Mesenchymal stem cell (in vitro differentiated cells and primary cell): ENCODE measurements at regions not wholly inside any gene's neighbourhood (a gene's known extent, or its start where the extent isn't known, plus 50 kb on each side); places are given as distances from the start of the nearest gene placed in this dataset.

Experiments
- DNase-seq: peaks from one replicate; pipeline ENCODE4 v3.0.0-alpha.2; 2013
- H2AFZ ChIP-seq: one replicate; pipeline ENCODE4 v1.6.1; 2013; ENCODE audit warnings: low read depth, mild to moderate bottlenecking, control low read depth, inconsistent platforms, low read length, moderate library complexity
- H2AK5ac ChIP-seq: 2 replicates; pipeline ENCODE4 v1.6.1; 2013; ENCODE audit warnings: low read length, moderate library complexity, mild to moderate bottlenecking, inconsistent platforms; ENCODE audit not compliant: severe bottlenecking
- H2BK120ac ChIP-seq: one replicate; pipeline ENCODE4 v1.6.1; 2013; ENCODE audit warnings: low read depth, mild to moderate bottlenecking, inconsistent platforms, low read length, moderate library complexity
- H2BK12ac ChIP-seq, 2 experiments: one replicate each; pipeline ENCODE4 v1.6.1; 2013; ENCODE audit warnings: inconsistent platforms in 2 of 2, low read length in 2 of 2, mild to moderate bottlenecking in 2 of 2, moderate library complexity in 2 of 2, control low read depth in 1 of 2
- H2BK15ac ChIP-seq: one replicate; pipeline ENCODE4 v1.6.1; 2013; ENCODE audit warnings: mild to moderate bottlenecking, low read depth, inconsistent platforms; ENCODE audit not compliant: poor library complexity, severe bottlenecking
- H2BK5ac ChIP-seq: 2 replicates; pipeline ENCODE4 v1.6.1; 2013; ENCODE audit warnings: low read depth, mild to moderate bottlenecking, low read length, control low read depth, inconsistent platforms; ENCODE audit not compliant: poor library complexity, severe bottlenecking
- H3K14ac ChIP-seq, 2 experiments: one replicate each; pipeline ENCODE4 v1.6.1; 2013; ENCODE audit warnings: inconsistent platforms in 2 of 2, low read length in 2 of 2, control low read depth in 1 of 2, mild to moderate bottlenecking in 1 of 2, moderate library complexity in 1 of 2
- H3K18ac ChIP-seq, 2 experiments: one replicate each; pipeline ENCODE4 v1.6.1; 2013; ENCODE audit warnings: inconsistent platforms in 2 of 2, low read length in 2 of 2, control low read depth in 1 of 2, low read depth in 1 of 2, mild to moderate bottlenecking in 1 of 2
- H3K23ac ChIP-seq, 2 experiments: one replicate each; pipeline ENCODE4 v1.6.1; 2013; ENCODE audit warnings: inconsistent platforms in 2 of 2, low read length in 2 of 2, mild to moderate bottlenecking in 2 of 2, moderate library complexity in 2 of 2, control low read depth in 1 of 2
- H3K27ac ChIP-seq: 2 replicates; pipeline ENCODE4 v1.5.1; 2013; ENCODE audit warnings: mild to moderate bottlenecking, moderate library complexity, low read length, control low read depth, inconsistent platforms; ENCODE audit not compliant: poor library complexity, severe bottlenecking
- H3K27me3 ChIP-seq, 2 experiments: 2 replicates each; pipeline versions ENCODE4 v1.6.1 to v1.7.0; 2013; ENCODE audit warnings: low read length in 2 of 2, mild to moderate bottlenecking in 2 of 2, moderate library complexity in 2 of 2, control low read depth in 1 of 2, inconsistent platforms in 1 of 2; ENCODE audit not compliant: control insufficient read depth in 1 of 2, insufficient read depth in 1 of 2
- H3K36me3 ChIP-seq, 2 experiments: 2 replicates each; pipeline versions ENCODE4 v1.6.1 to v1.7.0; 2013; ENCODE audit warnings: low read length in 2 of 2, control low read depth in 1 of 2, inconsistent platforms in 1 of 2, low read depth in 1 of 2, mild to moderate bottlenecking in 1 of 2; ENCODE audit not compliant: insufficient read depth in 2 of 2, control insufficient read depth in 1 of 2
- H3K4ac ChIP-seq, 2 experiments: one replicate each; pipeline ENCODE4 v1.6.1; 2013; ENCODE audit warnings: inconsistent platforms in 2 of 2, low read length in 2 of 2, mild to moderate bottlenecking in 2 of 2, moderate library complexity in 2 of 2, control low read depth in 1 of 2, low read depth in 1 of 2
- H3K4me1 ChIP-seq: 2 replicates; pipeline ENCODE4 v1.6.1; 2013; ENCODE audit warnings: low read depth, low read length, control low read depth; ENCODE audit not compliant: control insufficient read depth, insufficient read depth
- H3K4me2 ChIP-seq: 2 replicates; pipeline ENCODE4 v1.6.1; 2013; ENCODE audit warnings: low read length, mild to moderate bottlenecking, inconsistent platforms; ENCODE audit not compliant: poor library complexity, severe bottlenecking
- H3K4me3 ChIP-seq, 2 experiments: 2 replicates each; pipeline versions ENCODE4 v1.5.1 to v1.7.0; 2013; ENCODE audit warnings: low read length in 2 of 2, mild to moderate bottlenecking in 2 of 2, control low read depth in 1 of 2, low read depth in 1 of 2; ENCODE audit not compliant: insufficient read depth in 1 of 2
- H3K79me1 ChIP-seq: replicated peaks from 2 replicates; pipeline ENCODE4 v1.6.1; 2013; ENCODE audit warnings: mild to moderate bottlenecking, control low read depth, low read length, inconsistent platforms; ENCODE audit not compliant: poor library complexity, severe bottlenecking
- H3K9ac ChIP-seq: 2 replicates; pipeline ENCODE4 v1.7.0; 2013; ENCODE audit warnings: mild to moderate bottlenecking, low read length, moderate library complexity
- H3K9me3 ChIP-seq: 2 replicates; pipeline ENCODE4 v1.7.0; 2013; ENCODE audit warnings: mild to moderate bottlenecking, low read length; ENCODE audit not compliant: control insufficient read depth
- H4K8ac ChIP-seq: one replicate; pipeline ENCODE4 v1.6.1; 2013; ENCODE audit warnings: inconsistent platforms, mild to moderate bottlenecking, low read length, moderate library complexity
- H4K91ac ChIP-seq: one replicate; pipeline ENCODE4 v1.6.1; 2013; ENCODE audit warnings: mild to moderate bottlenecking, low read length, inconsistent platforms
- WGBS: methylation state at CpG from one replicate; pipeline ENCODE4 v1.1.7; 2013; ENCODE audit warnings: mixed read lengths; 5-methylcytosine and 5-hydroxymethylcytosine counted together

DNA sequence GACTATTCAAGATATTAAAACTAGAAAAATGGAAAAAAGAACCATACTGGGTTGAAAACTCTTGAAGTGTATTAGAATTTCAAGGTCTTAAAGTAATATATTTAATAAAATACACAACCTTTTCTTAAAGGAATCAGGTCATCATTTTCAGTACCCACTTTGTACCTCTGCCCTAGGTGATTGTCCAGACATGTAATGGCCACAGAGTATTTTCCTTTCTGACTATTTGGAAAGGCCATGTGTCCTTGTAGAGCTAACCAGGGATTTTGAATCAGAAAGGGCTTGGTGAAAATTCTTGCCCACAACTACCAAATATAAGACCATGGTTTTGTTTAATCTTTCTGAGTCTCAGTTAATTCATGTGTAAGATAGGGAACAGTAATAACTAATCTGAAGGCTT is 91.4 kb upstream of the MLIP start:
- H3K4ac ChIP-seq: no peak overlapping the region
- no peak overlapping the region for H3K4me3 ChIP-seq
- H3K23ac ChIP-seq: no peak overlapping the region
- no peaks in the 10 kb centered on the region for H3K4me1 ChIP-seq
- no peak overlapping the region for H3K18ac ChIP-seq
- H3K79me1 ChIP-seq: no peaks in the 10 kb centered on the region
- H2AFZ ChIP-seq: no peak overlapping the region
- H3K4me2 ChIP-seq: no peak overlapping the region
- no peak overlapping the region for H2BK12ac ChIP-seq
- H4K91ac ChIP-seq: no peak overlapping the region
- H2BK15ac ChIP-seq: no peak overlapping the region
- H3K14ac ChIP-seq: no peak overlapping the region
- DNase-seq: no peak
- H2BK5ac ChIP-seq: no peak overlapping the region
- no peaks in the 10 kb centered on the region for H3K27me3 ChIP-seq
- H3K36me3 ChIP-seq: no peaks in the 10 kb centered on the region
- H4K8ac ChIP-seq: no peak overlapping the region
- no peak overlapping the region for H3K27ac ChIP-seq
- no peaks in the 10 kb centered on the region for H3K9me3 ChIP-seq
- H3K9ac ChIP-seq: no peak overlapping the region
- H2AK5ac ChIP-seq: no peak overlapping the region
- no peak overlapping the region for H2BK120ac ChIP-seq

DNA sequence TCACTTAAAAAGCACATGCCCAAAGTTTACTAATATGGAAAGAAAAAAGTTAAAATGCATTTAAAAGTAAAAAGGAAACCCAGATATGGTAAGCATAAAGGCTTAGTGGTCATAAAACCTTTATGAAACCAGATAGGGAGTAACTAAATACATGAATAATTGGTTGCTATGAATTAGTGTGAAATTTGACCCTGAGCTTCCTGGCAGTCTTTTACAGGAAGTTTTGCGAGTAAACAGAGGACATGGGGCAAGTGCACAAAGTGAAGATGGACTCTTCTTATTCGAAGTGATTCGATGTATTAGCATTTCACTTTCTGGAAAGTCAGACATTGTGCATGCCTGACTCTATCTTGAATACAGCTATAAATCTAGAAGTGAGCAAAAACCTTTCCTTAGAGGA is 90.9 kb upstream of the MLIP start:
- Histone ChIP-seq H3K27me3 (no peaks in the 10 kb centered on the region), H2BK120ac (no peak overlapping the region), H2AK5ac (no peak overlapping the region), H3K4me3 (no peak overlapping the region), H2BK12ac (no peak overlapping the region), H3K18ac (peak overlapping the region in 1 of 2 experiments; percentile 5), H2BK15ac (no peak overlapping the region), H3K4ac (no peak overlapping the region), H3K14ac (no peak overlapping the region), H3K9me3 (no peaks in the 10 kb centered on the region), H4K8ac (no peak overlapping the region), H3K9ac (no peak overlapping the region), H2BK5ac (no peak overlapping the region), H3K23ac (no peak overlapping the region), H3K4me1 (no peaks in the 10 kb centered on the region), H3K79me1 (no peaks in the 10 kb centered on the region), H3K4me2 (no peak overlapping the region), H3K36me3 (no peaks in the 10 kb centered on the region), H3K27ac (no peak overlapping the region), H2AFZ (no peak overlapping the region), H4K91ac (no peak overlapping the region)
- WGBS: 51% methylated on average over 3 of the region's 3 CpGs
- DNase-seq: peak; percentile 18

DNA sequence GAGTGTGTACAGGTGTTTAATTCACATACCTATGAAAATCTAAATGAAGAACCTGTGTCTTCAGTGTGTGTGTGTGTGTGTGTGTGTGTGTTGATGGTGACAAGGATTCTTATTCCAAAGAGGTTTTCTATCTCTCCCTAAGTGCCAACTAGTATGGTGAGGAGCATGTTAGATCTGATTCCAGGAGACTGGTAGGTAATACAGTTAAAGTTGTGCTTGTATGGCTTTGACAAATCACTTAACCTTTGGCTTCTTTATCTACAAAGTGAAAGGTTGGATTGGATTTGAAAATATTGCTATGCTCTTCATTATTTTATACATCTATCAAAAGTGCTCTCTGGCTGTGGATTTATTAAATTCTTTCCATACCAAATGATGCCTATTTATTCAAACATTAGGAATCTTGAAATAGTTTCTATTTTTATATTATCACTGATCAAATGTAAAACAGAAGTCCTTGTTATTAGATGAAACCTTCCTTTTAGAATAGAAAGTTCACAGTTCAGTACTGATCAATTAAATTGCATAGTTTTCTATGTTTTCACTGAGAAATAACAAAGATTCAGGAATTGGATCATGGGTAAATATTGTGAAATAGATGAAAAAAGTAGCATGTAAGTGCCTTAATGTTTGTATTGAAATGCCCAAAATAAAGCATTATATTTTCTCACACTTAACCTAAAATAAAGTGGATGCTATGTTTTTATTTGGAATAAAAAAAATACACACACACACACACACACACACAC is 84.4 kb upstream of the MLIP start:
- no peak overlapping the region for H3K4me2 ChIP-seq

DNA sequence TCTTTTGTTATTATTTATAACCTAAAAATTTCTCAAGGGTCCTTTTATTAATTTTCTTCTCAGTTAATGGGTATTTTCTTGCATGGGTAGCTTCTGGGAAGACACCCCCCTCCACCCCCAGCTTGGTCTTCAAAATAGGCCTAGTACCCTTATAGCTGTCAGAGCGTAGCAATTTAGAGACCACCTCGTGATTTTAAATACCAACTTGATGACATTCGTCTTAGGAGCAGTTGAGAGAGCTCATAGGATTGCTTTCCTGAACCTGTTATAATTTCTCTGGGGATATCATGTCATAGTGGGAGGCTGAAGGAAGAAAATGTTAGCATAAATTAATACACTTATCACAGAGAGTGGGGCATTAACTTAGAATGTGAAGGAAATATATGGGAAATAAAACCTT is 83.1 kb upstream of the MLIP start:
- Histone ChIP-seq H2BK120ac (no peak overlapping the region), H2BK12ac (no peak overlapping the region), H3K4me1 (no peaks in the 10 kb centered on the region), H2AK5ac (no peak overlapping the region), H2BK15ac (no peak overlapping the region), H3K4me2 (no peak overlapping the region), H2BK5ac (no peak overlapping the region), H3K27ac (no peak overlapping the region), H3K14ac (no peak overlapping the region), H2AFZ (no peak overlapping the region), H3K18ac (no peak overlapping the region), H3K9ac (no peak overlapping the region), H3K4me3 (no peak overlapping the region), H3K27me3 (no peaks in the 10 kb centered on the region), H3K23ac (no peak overlapping the region), H4K91ac (no peak overlapping the region), H4K8ac (no peak overlapping the region), H3K4ac (no peak overlapping the region), H3K36me3 (no peaks in the 10 kb centered on the region), H3K79me1 (no peaks in the 10 kb centered on the region), H3K9me3 (no peaks in the 10 kb centered on the region)
- 88% methylated on average over 3 of the region's 3 CpGs for WGBS
- DNase-seq: no peak

More for the DNA sequence above, 84.4 kb upstream of the MLIP start:
- Histone ChIP-seq H2BK5ac (no peak overlapping the region), H2AK5ac (no peak overlapping the region), H4K91ac (no peak overlapping the region), H3K9me3 (no peaks in the 10 kb centered on the region), H2BK15ac (no peak overlapping the region), H2AFZ (no peak overlapping the region), H3K4me1 (no peaks in the 10 kb centered on the region), H3K27me3 (no peaks in the 10 kb centered on the region), H3K23ac (no peak overlapping the region), H3K27ac (no peak overlapping the region), H3K18ac (no peak overlapping the region), H2BK12ac (no peak overlapping the region), H2BK120ac (no peak overlapping the region), H3K4me3 (no peak overlapping the region), H3K4ac (no peak overlapping the region), H3K79me1 (no peaks in the 10 kb centered on the region), H3K14ac (no peak overlapping the region), H4K8ac (no peak overlapping the region), H3K9ac (no peak overlapping the region), H3K36me3 (no peaks in the 10 kb centered on the region)
- DNase-seq: no peak
